WTC11 (cell line): ENCODE measurements at regions not wholly inside any gene's neighbourhood (a gene's known extent, or its start where the extent isn't known, plus 50 kb on each side); places are given as distances from the start of the nearest gene placed in this dataset.

Experiments used
- ATAC-seq: fragments of 200-7000 bp; cut with Tn5 transposase; 2 replicates; pipeline ENCODE4 v1.10.0; 2021; ENCODE audit warnings: mild to moderate bottlenecking, moderate library complexity
- CTCF ChIA-PET: fragments of 300-600 bp; sonication (Branson Sonifier 250); formaldehyde crosslinking; loops from one replicate; lab custom pipeline; 2021; ENCODE audit warnings: antibody characterized with exemption; lab: Charles Lee
- POLR2A ChIA-PET: fragments of 350-600 bp; sonication (Branson Sonifier 250); formaldehyde crosslinking; loops from one replicate; lab custom pipeline; 2021; ENCODE audit warnings: antibody characterized with exemption; lab: Charles Lee
- DNase-seq: peaks from one replicate; pipeline ENCODE4 v3.0.0; 2021; ENCODE audit warnings: low spot score
- H3K27ac Mint-ChIP-seq: 2 replicates; pipeline ENCODE4 v1.8.0; 2021; ENCODE audit warnings: mixed read lengths
- H3K27me3 Mint-ChIP-seq: 2 replicates; pipeline ENCODE4 v1.8.0; 2021; ENCODE audit warnings: low read depth, mild to moderate bottlenecking, moderate library complexity, mixed read lengths
- H3K36me3 Mint-ChIP-seq: 2 replicates; pipeline ENCODE4 v1.8.0; 2021; ENCODE audit warnings: mixed read lengths
- H3K4me1 Mint-ChIP-seq: 2 replicates; pipeline ENCODE4 v1.8.0; 2022; ENCODE audit warnings: mixed read lengths
- H3K4me3 Mint-ChIP-seq: 2 replicates; pipeline ENCODE4 v1.8.0; 2021; ENCODE audit warnings: mild to moderate bottlenecking, moderate library complexity, mixed read lengths
- H3K9me3 Mint-ChIP-seq: 2 replicates; pipeline ENCODE4 v1.8.0; 2021; ENCODE audit warnings: mixed read lengths
- CREM ChIP-seq: sonication (generic); formaldehyde crosslinking; IDR thresholded peaks from 2 replicates; pipeline ENCODE4 v1.8.1; 2022; ENCODE audit warnings: mild to moderate bottlenecking, missing genetic modification reagents, moderate library complexity
- GTF2I ChIP-seq: fragments of 250-450 bp; sonication (Bioruptor Pico); conservative IDR thresholded peaks from 2 replicates; pipeline ENCODE4 v1.4.0; 2021; ENCODE audit warnings: mild to moderate bottlenecking
- HMGA2 ChIP-seq: fragments of 250-450 bp; sonication (Bioruptor Pico); IDR thresholded peaks from 2 replicates; pipeline ENCODE4 v1.4.0; 2021; ENCODE audit warnings: mild to moderate bottlenecking, moderate library complexity
- NFATC4 ChIP-seq: fragments of 250-450 bp; sonication (Bioruptor Pico); IDR thresholded peaks from 2 replicates; pipeline ENCODE4 v1.9.0; 2021; ENCODE audit warnings: mild to moderate bottlenecking
- NFE2L1 ChIP-seq: sonication (generic); formaldehyde crosslinking; IDR thresholded peaks from 2 replicates; pipeline ENCODE4 v1.8.1; 2023; ENCODE audit warnings: missing genetic modification reagents
- NR3C1 ChIP-seq: sonication (generic); formaldehyde crosslinking; conservative IDR thresholded peaks from 2 replicates; pipeline ENCODE4 v1.8.1; 2023; ENCODE audit warnings: low read depth, mild to moderate bottlenecking, missing genetic modification reagents
- PRRX2 ChIP-seq: fragments of 250-450 bp; sonication (Bioruptor Pico); IDR thresholded peaks from 2 replicates; pipeline ENCODE4 v1.8.0; 2021; ENCODE audit warnings: mild to moderate bottlenecking
- RORB ChIP-seq: fragments of 250-450 bp; sonication (Bioruptor Pico); IDR thresholded peaks from 2 replicates; pipeline ENCODE4 v1.9.0; 2021; ENCODE audit warnings: mild to moderate bottlenecking
- SMAD3 ChIP-seq: sonication (generic); formaldehyde crosslinking; IDR thresholded peaks from 2 replicates; pipeline ENCODE4 v1.8.0; 2022; ENCODE audit warnings: missing genetic modification reagents, mild to moderate bottlenecking, borderline replicate concordance
- ZBTB21 ChIP-seq: sonication (generic); formaldehyde crosslinking; IDR thresholded peaks from 2 replicates; pipeline ENCODE4 v1.8.1; 2023; ENCODE audit warnings: mild to moderate bottlenecking, missing genetic modification reagents, borderline replicate concordance
- ZNF138 ChIP-seq: sonication (generic); formaldehyde crosslinking; conservative IDR thresholded peaks from 2 replicates; pipeline ENCODE4 v1.8.1; 2022; ENCODE audit warnings: mild to moderate bottlenecking, moderate library complexity, missing genetic modification reagents
- ZNF671 ChIP-seq: fragments of 250-450 bp; sonication (Bioruptor Pico); IDR thresholded peaks from 2 replicates; pipeline ENCODE4 v1.8.0; 2021; ENCODE audit warnings: mild to moderate bottlenecking
- TF ChIP-seq, protein P1 (sequence below): sonication (generic); formaldehyde crosslinking; IDR thresholded peaks from 2 replicates; pipeline ENCODE4 v1.8.0; 2023; ENCODE audit warnings: missing genetic modification reagents, mild to moderate bottlenecking, borderline replicate concordance
- TF ChIP-seq, protein P2 (sequence below): fragments of 250-450 bp; sonication (Bioruptor Pico); IDR thresholded peaks from 2 replicates; pipeline ENCODE4 v1.9.0; 2021; ENCODE audit warnings: moderate library complexity, mild to moderate bottlenecking, inconsistent platforms, borderline replicate concordance
- TF ChIP-seq, protein P3 (sequence below): sonication (generic); formaldehyde crosslinking; IDR thresholded peaks from 2 replicates; pipeline ENCODE4 v1.8.1; 2023; ENCODE audit warnings: mild to moderate bottlenecking, moderate library complexity, missing genetic modification reagents
- TF ChIP-seq, protein P4 (sequence below): fragments of 250-450 bp; sonication (Bioruptor Pico); IDR thresholded peaks from 2 replicates; pipeline ENCODE4 v1.9.0; 2021; ENCODE audit warnings: mild to moderate bottlenecking, borderline replicate concordance

DNA sequence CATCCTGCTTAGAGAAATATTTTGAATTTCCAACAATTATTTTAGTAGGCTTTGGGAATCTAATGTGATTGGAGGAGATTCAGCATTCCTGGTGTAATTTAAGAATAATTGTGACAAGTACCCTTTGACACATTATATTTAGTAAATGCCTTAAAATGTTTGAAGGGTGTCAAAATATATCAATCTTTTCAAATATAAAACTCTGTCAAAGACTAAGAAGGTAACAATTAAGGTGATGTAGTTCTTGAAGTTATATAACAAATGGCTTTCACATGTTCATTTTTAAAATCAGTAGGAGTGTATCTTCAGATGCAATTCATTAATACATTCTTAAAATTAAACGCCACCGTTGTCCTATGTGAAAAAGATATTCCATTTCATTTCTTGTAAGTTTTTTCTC is 1977.1 kb upstream of the CDH9 start (continued):
- TF ChIP-seq, protein P1, sequence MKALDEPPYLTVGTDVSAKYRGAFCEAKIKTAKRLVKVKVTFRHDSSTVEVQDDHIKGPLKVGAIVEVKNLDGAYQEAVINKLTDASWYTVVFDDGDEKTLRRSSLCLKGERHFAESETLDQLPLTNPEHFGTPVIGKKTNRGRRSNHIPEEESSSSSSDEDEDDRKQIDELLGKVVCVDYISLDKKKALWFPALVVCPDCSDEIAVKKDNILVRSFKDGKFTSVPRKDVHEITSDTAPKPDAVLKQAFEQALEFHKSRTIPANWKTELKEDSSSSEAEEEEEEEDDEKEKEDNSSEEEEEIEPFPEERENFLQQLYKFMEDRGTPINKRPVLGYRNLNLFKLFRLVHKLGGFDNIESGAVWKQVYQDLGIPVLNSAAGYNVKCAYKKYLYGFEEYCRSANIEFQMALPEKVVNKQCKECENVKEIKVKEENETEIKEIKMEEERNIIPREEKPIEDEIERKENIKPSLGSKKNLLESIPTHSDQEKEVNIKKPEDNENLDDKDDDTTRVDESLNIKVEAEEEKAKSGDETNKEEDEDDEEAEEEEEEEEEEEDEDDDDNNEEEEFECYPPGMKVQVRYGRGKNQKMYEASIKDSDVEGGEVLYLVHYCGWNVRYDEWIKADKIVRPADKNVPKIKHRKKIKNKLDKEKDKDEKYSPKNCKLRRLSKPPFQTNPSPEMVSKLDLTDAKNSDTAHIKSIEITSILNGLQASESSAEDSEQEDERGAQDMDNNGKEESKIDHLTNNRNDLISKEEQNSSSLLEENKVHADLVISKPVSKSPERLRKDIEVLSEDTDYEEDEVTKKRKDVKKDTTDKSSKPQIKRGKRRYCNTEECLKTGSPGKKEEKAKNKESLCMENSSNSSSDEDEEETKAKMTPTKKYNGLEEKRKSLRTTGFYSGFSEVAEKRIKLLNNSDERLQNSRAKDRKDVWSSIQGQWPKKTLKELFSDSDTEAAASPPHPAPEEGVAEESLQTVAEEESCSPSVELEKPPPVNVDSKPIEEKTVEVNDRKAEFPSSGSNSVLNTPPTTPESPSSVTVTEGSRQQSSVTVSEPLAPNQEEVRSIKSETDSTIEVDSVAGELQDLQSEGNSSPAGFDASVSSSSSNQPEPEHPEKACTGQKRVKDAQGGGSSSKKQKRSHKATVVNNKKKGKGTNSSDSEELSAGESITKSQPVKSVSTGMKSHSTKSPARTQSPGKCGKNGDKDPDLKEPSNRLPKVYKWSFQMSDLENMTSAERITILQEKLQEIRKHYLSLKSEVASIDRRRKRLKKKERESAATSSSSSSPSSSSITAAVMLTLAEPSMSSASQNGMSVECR = no peak
- no peak for TF ChIP-seq ZBTB21 (CRISPR knock-in tag)
- TF ChIP-seq, protein P2, sequence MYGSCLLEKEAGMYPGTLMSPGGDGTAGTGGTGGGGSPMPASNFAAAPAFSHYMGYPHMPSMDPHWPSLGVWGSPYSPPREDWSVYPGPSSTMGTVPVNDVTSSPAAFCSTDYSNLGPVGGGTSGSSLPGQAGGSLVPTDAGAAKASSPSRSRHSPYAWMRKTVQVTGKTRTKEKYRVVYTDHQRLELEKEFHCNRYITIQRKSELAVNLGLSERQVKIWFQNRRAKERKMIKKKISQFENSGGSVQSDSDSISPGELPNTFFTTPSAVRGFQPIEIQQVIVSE (CRISPR knock-in tag) = no peak
- no peak for TF ChIP-seq PRRX2 (CRISPR knock-in tag)
- TF ChIP-seq CREM (CRISPR knock-in tag) = no peak

DNA sequence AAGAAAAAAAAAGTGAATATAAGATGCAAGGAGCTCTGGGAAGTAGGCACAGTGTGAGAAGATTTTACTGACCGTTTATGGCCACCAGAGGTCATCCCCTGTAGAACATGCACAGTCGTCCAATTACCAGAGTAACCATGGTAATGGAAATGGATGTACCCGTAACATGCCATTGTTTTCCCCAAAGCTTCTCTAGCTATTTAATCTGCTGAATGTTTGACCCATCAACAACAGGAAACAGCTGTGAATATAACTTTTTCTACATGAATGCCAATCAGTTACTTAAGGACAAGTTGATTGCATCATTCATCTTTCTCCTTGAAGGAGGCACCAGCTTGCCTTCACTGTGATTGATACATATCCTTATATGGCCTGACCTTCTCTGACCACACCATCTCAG is 1967.0 kb upstream of the CDH9 start:
- no peak overlapping the region for H3K27ac Mint-ChIP-seq
- ATAC-seq = peak; percentile 72
- H3K27me3 Mint-ChIP-seq = no peaks in the 10 kb centered on the region
- no peaks in the 10 kb centered on the region for H3K36me3 Mint-ChIP-seq
- no peak for TF ChIP-seq NFE2L1
- TF ChIP-seq, protein P3, sequence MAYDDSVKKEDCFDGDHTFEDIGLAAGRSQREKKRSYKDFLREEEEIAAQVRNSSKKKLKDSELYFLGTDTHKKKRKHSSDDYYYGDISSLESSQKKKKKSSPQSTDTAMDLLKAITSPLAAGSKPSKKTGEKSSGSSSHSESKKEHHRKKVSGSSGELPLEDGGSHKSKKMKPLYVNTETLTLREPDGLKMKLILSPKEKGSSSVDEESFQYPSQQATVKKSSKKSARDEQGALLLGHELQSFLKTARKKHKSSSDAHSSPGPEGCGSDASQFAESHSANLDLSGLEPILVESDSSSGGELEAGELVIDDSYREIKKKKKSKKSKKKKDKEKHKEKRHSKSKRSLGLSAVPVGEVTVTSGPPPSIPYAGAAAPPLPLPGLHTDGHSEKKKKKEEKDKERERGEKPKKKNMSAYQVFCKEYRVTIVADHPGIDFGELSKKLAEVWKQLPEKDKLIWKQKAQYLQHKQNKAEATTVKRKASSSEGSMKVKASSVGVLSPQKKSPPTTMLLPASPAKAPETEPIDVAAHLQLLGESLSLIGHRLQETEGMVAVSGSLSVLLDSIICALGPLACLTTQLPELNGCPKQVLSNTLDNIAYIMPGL (CRISPR knock-in tag) = no peak
- TF ChIP-seq RORB (CRISPR knock-in tag) = no peak
- no peak for TF ChIP-seq GTF2I
- no peak for TF ChIP-seq HMGA2 (CRISPR knock-in tag)
- no peak for TF ChIP-seq NR3C1
- TF ChIP-seq, all 79 proteins: peak for 0
- no peaks in the 10 kb centered on the region for H3K4me1 Mint-ChIP-seq
- no peak for DNase-seq
- no peak overlapping the region for H3K4me3 Mint-ChIP-seq
- CTCF ChIA-PET = interaction anchor here (0.8 to 1.0 kb wide), 2 partner anchors 74 to 213 kb away, joined by 3 to 9 read pairs; no protein-coding TSS in a partner anchor
- H3K9me3 Mint-ChIP-seq = peaks cover 5% of the 10 kb centered on the region
- POLR2A ChIA-PET = no interaction called here

DNA sequence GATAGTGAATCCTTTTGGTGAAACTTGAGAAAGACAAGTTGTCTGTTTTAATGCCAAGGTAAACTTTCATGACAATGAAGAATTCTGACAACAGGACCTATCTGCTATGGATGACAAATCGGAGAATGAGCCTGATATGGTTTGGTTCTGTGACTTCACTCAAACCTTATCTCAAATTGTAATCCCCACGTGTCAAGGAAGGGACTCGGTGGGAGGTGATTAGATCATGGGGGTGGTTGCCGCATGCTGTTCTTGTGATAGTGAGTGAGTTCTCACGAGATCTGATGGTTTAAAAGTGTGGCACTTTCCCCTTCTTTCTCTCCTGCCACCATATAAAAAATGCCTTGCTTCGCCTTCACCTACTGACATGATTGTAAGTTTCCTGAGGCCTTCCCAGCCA is 1964.1 kb upstream of the CDH9 start:
- H3K4me1 Mint-ChIP-seq = no peaks in the 10 kb centered on the region
- TF ChIP-seq SMAD3 (CRISPR knock-in tag) (no peak), ZNF671 (CRISPR knock-in tag) (no peak), ZNF138 (CRISPR knock-in tag) (no peak), NFATC4 (CRISPR knock-in tag) (no peak)
- TF ChIP-seq, protein P4, sequence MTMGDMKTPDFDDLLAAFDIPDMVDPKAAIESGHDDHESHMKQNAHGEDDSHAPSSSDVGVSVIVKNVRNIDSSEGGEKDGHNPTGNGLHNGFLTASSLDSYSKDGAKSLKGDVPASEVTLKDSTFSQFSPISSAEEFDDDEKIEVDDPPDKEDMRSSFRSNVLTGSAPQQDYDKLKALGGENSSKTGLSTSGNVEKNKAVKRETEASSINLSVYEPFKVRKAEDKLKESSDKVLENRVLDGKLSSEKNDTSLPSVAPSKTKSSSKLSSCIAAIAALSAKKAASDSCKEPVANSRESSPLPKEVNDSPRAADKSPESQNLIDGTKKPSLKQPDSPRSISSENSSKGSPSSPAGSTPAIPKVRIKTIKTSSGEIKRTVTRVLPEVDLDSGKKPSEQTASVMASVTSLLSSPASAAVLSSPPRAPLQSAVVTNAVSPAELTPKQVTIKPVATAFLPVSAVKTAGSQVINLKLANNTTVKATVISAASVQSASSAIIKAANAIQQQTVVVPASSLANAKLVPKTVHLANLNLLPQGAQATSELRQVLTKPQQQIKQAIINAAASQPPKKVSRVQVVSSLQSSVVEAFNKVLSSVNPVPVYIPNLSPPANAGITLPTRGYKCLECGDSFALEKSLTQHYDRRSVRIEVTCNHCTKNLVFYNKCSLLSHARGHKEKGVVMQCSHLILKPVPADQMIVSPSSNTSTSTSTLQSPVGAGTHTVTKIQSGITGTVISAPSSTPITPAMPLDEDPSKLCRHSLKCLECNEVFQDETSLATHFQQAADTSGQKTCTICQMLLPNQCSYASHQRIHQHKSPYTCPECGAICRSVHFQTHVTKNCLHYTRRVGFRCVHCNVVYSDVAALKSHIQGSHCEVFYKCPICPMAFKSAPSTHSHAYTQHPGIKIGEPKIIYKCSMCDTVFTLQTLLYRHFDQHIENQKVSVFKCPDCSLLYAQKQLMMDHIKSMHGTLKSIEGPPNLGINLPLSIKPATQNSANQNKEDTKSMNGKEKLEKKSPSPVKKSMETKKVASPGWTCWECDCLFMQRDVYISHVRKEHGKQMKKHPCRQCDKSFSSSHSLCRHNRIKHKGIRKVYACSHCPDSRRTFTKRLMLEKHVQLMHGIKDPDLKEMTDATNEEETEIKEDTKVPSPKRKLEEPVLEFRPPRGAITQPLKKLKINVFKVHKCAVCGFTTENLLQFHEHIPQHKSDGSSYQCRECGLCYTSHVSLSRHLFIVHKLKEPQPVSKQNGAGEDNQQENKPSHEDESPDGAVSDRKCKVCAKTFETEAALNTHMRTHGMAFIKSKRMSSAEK (CRISPR knock-in tag) = no peak
- TF ChIP-seq, protein P2 (CRISPR knock-in tag) = no peak
- TF ChIP-seq, all 79 proteins: peak for 0
- Mint-ChIP-seq H3K27ac (no peak overlapping the region), H3K36me3 (0 out of 2 replicates have a peak, but pooled peaks cover 3% of the 10 kb centered on the region), H3K27me3 (no peaks in the 10 kb centered on the region), H3K9me3 (peaks cover 8% of the 10 kb centered on the region), H3K4me3 (no peak overlapping the region)
- ChIA-PET POLR2A (no interaction called here), CTCF (no interaction called here)
- ATAC-seq (no peak), DNase-seq (no peak)
